ENCODE measurements at regions not wholly inside any gene's neighbourhood (a gene's known extent, or its start where the extent isn't known, plus 50 kb on each side); places are given as distances from the start of the nearest gene placed in this dataset.
"Not testable (repeated sequence)": the region's sequence is repeated elsewhere in the genome, so short reads cannot be mapped to it uniquely, and the experiment has no call there.

DNA sequence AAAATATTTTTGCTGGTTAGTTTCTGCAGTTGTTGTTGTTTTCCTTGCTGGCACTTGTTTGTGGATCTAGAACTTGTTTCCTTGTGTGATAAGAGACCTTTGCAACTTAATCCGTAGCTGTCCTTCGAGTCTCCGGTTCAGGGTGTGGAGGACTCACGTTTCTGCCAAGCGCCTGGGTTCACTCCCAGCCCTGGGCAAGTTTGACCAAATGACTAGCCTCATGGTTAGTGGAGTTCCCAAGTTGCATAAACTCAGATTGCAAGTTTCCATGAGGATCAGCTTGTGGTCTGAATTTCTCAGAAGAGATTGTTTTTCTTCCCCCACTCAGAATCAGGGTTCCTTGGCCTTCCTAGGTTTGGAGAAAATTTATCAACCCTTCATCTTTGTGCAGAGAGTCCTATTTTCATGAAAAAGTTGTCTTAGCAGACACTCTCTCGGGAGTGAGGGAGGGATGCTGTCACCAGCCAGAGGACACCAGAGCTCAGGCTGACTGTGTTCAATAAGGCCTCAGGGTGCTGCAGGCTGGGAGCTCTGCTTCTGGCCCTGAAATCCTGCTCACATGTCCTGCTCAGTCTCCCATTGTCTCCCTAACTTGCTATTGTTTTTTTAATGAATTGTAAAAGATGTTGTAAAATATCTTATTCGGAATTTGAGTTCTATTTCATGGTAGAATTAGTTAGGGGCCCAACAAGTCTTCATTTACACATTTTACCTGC lies 377.7 kb upstream of the KLF6 start:
- no peak overlapping the region for H3K4me3 ChIP-seq (ENCODE audit: low read depth, low read length)
- TF ChIP-seq, protein P1, sequence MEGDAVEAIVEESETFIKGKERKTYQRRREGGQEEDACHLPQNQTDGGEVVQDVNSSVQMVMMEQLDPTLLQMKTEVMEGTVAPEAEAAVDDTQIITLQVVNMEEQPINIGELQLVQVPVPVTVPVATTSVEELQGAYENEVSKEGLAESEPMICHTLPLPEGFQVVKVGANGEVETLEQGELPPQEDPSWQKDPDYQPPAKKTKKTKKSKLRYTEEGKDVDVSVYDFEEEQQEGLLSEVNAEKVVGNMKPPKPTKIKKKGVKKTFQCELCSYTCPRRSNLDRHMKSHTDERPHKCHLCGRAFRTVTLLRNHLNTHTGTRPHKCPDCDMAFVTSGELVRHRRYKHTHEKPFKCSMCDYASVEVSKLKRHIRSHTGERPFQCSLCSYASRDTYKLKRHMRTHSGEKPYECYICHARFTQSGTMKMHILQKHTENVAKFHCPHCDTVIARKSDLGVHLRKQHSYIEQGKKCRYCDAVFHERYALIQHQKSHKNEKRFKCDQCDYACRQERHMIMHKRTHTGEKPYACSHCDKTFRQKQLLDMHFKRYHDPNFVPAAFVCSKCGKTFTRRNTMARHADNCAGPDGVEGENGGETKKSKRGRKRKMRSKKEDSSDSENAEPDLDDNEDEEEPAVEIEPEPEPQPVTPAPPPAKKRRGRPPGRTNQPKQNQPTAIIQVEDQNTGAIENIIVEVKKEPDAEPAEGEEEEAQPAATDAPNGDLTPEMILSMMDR (IDR thresholded peaks at IDR 0.05; ENCODE audit: low read depth, low read length), result no peak

DNA sequence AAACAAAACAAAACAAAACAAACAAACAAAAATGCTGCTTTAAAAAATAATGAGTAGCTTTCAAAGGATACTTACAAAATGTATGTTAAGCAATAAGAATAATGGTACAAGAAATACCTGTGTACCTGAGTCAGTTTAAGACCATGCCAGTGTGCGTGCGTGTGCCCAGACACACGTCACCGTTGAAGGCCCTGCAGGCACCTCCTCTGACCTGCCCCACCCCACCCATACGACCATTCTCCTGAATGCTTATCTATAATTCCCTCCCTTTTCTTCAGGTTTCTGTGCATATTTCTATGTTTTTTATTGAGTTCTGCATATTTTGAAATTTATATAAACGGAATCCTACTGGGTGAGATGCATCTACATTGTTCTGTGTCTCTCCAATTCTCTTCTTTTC lies 374.2 kb upstream of the KLF6 start:
- no peak overlapping the region for H3K4me3 ChIP-seq (ENCODE audit: low read depth, low read length)
- TF ChIP-seq, protein P1 (IDR thresholded peaks at IDR 0.05; ENCODE audit: low read depth, low read length), result no peak

DNA sequence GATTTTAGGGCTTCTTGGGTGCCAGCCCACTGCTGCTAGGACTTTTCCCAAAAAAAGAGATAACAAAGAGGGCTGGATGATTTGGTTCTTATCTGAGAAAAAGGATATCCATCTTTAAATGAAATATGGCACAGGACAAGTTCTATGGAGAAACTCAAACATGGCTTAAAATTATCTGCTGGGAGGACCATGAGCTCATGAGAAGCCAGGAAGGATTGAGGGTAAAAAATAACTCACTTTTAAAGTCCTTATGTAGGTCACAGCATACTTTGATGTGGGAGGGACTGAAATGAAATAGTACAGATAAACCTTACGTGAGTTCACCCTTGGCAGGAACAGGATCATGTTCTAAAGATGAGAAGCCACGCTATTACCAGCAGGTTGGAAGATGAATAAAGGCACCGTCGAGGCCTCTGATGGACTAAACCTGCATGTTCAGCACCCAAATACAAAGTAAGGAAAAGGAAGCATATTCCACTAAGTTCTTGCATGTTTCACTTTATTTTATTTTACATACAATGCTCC lies 369.2 kb upstream of the KLF6 start:
- TF ChIP-seq, protein P1 (IDR thresholded peaks at IDR 0.05; ENCODE audit: low read depth, low read length), result no peak
- H3K4me3 ChIP-seq (ENCODE audit: low read depth, low read length), result no peak overlapping the region

DNA sequence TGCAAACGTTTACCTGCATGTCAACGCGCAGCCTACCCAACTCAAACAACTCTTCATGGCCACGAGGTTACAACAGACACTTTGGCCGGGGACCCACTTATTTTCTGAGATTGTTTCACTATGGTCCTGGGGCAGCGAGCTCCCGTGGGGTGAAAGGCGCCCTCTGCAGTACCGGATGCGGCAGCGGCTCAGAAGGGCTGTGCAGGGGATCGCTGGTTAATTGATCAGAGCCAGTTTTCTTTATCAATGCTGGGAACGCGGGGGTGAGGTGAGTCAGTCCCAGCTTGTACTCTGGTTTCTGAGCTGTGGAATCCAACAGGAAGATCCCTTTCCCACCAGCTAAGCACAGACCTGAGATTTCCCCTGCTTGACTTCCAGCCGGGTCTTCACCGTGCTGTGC lies 366.5 kb upstream of the KLF6 start:
- TF ChIP-seq, protein P1 (IDR thresholded peaks at IDR 0.05; ENCODE audit: low read depth, low read length), result no peak
- no peak overlapping the region for H3K4me3 ChIP-seq (ENCODE audit: low read depth, low read length)

DNA sequence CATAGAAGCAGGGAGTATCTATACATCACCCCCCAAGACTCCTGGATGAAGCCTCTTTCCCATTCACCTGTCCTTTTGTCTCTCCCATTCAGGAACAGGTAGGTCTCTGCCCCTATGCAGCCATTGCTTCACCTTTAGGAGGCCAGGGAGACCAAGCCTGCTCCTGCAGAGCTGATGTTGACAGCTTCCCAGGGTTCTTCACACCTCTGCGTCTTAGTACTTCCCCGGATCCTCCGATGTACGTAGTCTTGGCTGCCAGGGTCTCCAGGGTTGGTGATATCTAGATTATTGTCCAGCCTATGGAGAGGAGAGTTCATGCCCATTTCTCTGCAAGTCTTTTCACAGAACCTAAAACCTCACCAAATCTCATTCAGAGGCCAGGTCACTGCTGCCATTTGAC lies 365.7 kb upstream of the KLF6 start:
- TF ChIP-seq, protein P1 (IDR thresholded peaks at IDR 0.05; ENCODE audit: low read depth, low read length), result no peak
- no peak overlapping the region for H3K4me3 ChIP-seq (ENCODE audit: low read depth, low read length)

DNA sequence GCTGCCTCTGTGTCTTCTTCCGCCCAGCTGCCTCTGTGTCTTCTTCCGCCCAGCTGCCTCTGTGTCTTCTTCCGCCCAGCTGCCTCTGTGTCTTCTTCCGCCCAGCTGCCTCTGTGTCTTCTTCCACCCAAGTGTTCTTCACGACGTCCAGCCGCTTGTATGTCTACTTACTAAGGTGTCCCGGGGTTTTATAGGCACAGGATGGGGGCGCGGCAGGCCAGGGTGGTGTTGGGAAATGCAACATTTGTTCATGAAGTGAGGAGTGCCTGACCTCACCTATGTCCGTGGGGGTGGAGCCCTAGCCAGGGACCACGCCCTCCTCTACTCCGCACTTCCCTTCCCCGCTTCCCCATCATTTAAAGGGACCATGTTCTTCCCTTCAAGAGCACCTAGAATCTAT lies 364.5 kb upstream of the KLF6 start:
- not testable (repeated sequence) for H3K4me3 ChIP-seq (ENCODE audit: low read depth, low read length)

DNA sequence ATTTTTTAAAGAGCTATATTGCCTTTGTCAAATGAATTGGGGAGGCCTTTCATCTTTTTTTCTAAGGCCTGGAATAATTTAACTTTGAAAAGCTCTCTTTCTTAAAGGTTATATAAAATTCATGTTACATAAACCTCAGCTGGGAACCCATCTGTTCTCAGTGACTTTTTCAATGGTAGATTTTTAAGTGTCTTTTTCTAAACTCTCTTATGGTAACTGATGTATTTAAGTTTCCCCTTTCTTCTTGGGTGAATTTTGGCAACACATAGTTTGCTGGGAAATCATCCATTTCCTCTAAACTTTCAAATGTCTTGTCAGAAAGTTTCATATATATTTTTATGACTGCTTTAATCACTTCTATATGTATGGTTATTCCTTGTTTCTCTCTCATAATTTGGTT lies 362.2 kb upstream of the KLF6 start:
- H3K4me3 ChIP-seq (ENCODE audit: low read depth, low read length), result no peak overlapping the region
- TF ChIP-seq, protein P1 (IDR thresholded peaks at IDR 0.05; ENCODE audit: low read depth, low read length), result no peak

DNA sequence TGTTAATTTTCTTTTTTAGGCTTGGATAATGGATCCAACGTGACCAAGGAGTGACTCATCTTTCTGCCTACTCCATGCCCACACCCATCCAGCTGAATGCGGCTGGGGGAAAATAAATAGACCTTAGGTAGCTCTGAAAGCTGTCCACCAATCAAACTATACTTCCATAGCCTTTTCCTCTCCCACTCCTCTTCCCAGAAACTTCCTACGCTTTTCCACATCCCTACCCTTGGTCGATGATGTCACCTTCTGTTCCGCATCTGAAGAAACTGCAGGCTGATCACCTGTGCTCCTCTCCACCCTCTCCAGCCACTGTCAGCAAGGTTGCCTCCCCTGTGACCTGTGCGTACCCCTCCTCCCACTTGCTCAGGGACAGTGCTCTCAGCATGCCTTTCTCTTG lies 359.8 kb upstream of the KLF6 start:
- TF ChIP-seq, protein P1 (IDR thresholded peaks at IDR 0.05; ENCODE audit: low read depth, low read length), result no peak
- H3K4me3 ChIP-seq (ENCODE audit: low read depth, low read length), result no peak overlapping the region
